Right hindlimb (tissue), 1 donor: ENCODE measurements at regions not wholly inside any gene's neighbourhood (a gene's known extent, or its start where the extent isn't known, plus 50 kb on each side); places are given as distances from the start of the nearest gene placed in this dataset.
"Not testable (repeated sequence)": the region's sequence is repeated elsewhere in the genome, so short reads cannot be mapped to it uniquely, and the experiment has no call there.

ENCODE experiments used
- DNase-seq: peaks from one replicate; pipeline ENCODE4 v3.0.0-alpha.2; 2018

DNA sequence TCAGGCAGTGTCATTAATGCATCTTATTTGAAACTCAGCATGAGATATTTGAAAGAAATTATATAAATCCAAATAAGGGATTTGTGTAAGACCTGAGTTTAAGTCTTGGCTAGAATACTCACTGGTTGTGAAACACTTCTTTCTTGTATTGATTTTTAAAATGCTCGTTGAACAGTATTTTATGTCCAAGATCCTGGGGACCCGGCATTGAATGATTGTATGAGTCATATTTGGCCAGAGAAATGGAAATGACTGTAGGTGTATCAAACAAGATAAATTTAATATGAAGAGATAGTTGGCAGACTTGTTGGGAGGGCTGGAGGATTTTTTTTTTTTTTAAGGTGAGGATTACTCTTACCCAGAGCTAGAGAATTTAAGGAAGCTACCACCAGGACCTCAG lies 606.1 kb upstream of the CPEB2 start:
- no peak for DNase-seq

DNA sequence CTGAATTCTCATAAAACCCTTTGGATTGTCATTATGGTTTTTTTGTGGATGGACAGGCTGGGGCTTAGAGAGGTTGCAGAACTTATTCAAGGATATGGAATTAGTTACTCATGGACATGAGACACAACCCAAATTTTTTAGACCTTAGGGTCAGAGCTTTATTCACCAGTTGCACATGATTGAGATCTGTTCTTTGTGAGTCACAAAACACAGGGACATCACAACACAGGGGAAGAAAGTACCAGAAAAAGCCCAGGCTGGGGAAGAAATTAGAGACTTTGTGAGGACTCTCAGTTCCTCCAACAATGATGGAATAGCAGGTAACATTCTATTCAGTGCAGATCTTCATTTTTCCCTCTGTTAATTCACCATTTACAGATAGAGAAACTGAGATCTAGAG lies 602.4 kb upstream of the CPEB2 start:
- DNase-seq = no peak

DNA sequence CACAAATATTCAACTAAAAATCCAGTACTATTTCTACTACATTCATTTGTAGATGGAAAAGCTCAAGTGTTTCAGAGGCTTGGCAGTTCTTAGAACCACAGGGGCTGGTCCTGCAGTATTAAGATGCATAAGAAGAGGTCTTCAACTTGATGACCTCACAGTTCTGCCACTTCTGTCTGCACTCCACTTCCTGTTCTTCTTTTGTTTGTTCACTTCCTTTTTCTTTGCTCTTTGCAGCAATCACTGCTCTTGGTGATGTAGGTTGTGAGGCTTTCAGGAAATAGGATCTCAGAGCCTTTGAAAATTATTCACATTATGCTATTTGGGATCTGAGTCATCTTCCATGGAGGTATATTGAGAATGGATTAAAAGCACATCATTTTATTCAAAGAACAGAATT lies 602.0 kb upstream of the CPEB2 start:
- no peak for DNase-seq

DNA sequence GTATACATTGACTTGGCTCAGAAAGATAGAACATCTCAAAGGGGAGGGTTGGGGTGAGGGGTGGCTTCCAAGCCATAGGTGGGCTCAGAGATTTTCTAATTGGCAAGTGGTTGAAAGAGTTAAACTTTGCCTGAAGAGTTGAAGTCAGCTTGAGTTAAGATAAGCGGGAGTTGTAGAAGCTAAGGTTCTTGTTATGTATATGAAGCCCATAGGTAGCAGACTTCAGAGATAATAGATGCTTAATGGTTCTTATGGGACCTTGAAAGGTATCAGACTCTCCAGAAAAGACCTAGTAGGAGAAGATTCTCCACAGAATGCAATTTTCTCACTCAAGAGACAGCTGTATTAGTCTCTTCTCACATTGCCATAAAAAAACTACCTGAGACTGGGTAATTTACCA lies 599.1 kb upstream of the CPEB2 start:
- DNase-seq = no peak

DNA sequence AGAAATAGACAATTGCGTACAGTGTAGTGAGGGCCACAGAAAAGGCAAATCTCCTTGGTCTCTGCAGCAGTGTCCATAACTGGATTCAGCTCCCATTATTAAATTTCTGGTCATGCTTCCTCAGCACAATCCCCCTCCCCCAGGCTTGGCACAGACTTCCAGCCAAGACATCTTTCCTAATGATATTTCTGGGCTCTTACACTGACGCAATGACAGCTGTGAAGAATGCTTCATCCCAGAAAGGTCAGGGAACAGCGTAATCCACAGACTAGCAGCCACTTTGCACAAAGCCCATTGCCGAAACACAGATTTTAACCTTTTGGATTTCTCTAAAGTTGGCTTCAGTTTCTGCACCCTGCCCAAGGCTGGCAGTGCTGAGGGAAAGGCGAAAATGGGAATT lies 597.6 kb upstream of the CPEB2 start:
- no peak for DNase-seq

DNA sequence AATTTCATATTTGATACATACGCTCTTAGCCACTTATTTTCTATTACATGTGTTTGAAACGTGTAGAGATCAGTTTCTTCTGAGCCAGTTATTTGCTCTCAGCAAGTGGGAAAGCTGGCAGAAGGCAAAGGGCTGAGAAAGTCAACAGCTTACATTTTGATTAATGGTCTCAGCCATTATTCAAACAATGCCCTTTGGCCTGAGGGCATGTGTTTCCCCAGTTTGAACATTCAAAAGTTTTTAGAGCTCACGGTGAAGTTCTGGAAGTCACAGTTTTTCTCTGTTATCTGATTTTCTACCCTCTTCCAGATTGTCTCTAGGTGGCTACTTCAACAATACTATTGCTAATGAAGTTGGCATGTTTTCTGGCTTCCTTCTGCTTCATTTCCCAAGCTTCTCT lies 591.8 kb upstream of the CPEB2 start:
- DNase-seq = no peak

DNA sequence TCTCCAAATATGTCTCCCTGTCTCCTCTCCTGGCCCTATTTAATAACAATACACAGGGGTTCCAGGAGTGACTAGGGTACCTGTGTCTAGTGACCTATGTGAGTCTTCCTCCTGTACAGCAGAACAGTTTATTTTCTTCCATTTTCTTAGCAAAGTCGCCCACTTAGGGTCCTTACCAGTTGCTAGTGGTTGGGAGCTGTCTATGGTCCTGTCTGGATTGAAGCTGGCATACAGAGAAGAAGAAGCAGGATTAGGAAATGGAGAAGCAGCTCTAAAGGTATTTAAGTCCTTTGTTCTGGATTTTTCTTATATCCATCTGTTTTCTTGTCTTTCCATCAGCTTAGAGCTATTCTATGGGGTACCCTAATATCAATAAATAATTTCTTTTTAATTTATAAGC lies 587.1 kb upstream of the CPEB2 start:
- no peak for DNase-seq

DNA sequence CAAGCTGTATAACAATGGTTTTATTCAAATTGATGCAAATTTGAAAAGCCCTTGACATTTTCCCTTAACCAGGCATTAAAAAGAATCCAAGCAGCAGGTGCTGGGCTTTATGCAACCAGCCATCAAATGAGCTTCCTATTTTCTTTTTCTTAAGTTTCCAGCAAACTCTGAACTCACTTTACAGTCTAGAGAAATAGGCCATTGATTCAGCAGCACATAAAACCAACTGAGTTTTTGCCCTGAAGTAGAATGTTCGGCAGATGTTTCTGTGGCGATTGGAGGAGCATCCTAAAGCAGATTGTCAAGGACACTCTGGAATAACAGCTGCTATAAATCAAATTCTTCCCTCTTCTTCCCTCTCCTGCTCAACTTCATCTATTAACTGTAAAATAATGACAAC lies 582.8 kb upstream of the CPEB2 start:
- DNase-seq = no peak

DNA sequence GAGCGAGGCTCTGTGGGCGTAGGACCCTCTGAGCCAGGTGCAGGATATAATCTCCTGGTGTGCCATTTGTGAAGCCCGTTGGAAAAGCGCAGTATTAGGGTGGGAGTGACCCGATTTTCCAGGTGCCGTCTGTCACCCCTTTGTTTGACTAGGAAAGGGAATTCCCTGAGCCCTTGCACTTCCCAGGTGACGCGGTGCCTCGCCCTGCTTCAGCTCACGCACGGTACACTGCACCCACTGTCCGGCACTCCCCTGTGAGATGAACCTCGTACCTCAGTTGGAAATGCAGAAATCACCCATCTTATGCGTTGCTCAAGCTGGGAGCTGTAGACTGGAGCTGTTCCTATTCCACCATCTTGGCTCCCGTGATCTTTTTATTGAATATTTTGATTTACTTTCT lies 576.0 kb upstream of the CPEB2 start:
- DNase-seq = not testable (repeated sequence)

DNA sequence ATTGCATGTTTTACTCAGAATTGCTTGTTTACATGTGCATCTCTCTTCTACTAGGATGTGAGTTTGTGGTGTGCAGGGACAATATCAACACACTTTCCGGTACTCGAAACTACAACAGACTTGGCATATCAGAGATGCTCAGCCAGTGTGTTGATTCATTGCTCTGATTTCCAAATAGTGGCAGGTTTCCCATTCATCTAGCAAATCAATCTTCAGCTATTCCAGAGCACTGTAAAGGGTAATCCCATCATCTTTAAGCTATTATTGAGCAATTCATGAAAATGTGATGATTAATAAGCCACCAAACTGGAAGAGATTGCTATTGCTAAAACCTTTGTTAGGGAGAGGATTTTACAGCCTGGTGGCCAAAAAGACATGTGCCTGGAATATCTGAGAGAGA lies 574.2 kb upstream of the CPEB2 start:
- no peak for DNase-seq

DNA sequence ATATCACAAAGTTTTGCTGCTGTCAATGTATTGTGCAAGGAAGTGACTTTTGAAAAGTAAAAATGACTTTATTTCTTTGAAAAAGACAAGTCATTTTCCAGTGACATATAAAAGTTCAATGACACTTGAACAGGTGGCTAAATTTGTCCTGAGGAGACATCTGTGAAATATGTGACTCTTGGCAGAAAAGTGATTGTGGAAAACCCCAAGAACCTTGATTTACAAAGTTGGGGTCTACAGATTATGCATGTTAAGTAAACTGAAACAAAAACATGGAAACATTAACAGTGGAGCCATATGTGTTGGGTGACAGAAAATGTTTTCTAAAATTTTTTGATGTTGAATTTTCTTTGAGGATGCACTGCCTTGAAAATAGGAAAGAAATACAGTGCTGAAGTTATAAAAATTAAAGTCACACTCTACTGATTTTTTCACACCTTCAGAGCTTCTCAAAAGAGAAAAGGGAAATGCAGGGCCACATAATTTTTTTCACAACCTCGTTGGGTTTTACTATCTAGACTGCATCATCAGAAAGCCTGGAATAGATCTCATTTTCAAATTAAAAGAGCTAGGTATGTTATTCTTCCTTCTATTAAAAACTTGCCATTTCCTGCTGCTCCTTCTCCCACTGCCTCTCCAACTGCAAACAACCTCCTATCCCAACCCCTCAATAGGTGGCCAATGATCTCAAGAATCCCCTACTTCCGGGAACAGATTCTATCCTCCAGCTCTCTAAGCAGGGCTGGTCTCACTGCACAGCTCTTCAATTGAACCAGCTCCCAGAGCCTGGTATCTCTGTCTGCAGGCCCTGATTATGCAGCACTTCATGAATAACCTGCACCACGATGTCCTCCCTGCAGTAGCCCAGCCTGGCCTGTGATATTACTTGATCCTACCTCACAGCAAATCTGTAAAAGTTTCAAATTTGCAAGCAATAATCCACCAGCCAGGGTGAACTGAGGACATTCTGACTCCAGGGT lies 570.8 kb upstream of the CPEB2 start:
- DNase-seq = no peak

DNA sequence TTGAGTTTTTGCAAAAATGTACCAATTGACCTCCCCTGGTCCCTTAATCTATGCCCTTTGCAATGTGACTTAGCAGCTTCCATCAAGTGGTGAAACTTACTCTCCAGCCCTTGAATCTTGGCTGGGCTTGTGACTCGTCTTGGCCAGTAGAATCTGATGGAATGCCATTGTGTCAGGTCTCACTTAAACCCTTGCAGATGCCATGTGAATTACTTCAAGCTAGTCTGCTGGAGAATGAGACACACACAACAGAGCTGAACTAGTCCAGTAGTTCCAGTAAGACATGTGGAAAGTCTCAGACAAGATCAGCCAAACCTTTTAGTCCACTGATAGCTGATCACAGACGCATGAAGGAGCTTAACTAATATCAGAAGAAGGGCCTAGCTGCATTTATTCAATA lies 567.8 kb upstream of the CPEB2 start:
- no peak for DNase-seq

DNA sequence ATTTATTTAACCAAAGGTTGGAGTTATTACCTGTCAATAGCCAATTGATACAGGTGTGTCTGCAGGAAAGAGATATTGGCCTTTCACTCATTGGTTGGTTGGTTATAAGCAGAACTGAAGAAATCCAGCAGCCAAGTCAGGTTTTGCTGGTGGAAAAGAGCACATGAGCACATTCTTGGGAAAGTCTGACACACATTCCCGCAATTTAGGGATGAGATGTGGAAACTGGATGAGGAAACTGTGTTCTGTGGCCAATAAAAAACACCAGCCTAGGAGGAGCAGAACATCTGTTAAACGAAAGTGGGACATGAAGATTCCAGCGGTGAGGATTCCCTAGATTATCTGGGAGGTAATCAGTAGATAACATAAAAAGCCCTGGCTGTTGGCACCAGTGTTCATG lies 567.4 kb upstream of the CPEB2 start:
- DNase-seq = no peak

DNA sequence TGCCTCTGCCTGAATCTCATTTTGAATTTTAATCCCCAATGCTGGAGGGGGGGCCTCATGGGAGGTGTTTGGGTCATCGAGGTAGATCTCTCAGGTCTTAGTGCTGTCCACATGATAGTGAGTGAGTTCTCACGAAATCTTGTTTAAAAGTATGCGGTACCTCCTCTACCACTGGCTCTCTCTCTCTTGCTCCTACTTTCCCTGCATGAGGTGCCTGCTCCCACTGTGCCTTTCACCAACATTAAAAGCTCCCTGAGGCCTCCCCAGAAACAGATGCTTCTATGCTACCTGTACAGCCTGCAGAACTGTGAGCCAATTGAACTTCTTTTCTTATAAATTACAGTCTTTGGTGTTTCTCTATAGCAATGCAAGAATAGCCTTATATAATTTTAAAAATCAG lies 560.7 kb upstream of the CPEB2 start:
- no peak for DNase-seq

DNA sequence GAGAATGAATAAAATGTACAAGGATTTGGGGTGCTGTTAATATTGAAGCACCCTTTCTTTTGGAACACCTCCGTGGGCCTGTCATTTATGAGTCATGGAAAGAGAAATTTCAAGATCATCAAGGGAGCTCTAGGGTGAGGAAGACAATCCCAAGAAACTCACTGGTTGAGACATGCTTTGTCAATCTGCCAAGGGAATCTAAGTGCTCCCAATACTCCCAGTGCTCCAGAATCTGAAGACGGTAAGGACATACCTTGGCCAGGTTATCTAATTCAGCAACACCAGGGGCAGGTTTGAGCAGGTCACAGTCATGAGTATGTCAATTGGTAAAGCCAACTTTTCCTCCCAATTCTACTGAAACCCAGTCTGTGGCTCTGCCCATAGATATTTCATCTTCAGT lies 556.4 kb upstream of the CPEB2 start:
- DNase-seq = no peak

DNA sequence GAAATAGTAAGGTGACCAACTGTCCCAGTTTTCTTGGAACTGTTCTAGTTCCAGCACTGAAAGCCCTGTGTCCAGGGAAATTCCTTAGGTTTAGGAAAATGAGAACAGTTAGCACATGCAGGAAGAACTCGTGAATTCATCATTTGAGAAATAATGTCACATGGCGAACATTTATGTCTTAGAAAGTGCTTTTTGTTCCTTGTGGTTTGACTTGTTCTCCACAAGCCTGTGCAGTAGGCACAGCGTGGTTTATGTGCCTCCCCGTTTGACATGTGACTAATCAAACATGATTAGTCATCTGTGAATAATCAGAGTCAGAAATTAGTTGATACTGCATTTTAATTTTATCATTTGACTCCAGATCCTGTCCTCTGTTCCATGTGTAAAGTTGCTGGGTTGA lies 556.0 kb upstream of the CPEB2 start:
- DNase-seq = no peak

DNA sequence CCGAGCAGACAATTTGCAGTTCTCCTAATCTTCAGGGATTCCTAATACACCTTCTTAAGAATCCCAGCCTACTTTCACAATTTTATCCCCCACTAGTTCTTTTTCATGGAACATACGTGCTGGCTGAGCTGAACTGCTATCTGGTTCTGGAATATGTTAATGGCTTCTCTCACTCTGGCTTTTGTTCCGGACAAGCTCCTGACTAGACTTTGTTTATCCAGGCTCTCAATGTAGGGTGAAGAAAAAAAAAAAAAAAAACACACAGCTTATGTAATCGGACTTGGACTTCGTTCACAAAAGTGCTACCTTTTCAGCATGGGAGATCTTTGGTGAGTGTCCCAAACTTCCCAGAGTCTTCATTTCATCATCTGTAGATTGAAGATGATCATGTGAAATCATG lies 555.4 kb upstream of the CPEB2 start:
- no peak for DNase-seq

DNA sequence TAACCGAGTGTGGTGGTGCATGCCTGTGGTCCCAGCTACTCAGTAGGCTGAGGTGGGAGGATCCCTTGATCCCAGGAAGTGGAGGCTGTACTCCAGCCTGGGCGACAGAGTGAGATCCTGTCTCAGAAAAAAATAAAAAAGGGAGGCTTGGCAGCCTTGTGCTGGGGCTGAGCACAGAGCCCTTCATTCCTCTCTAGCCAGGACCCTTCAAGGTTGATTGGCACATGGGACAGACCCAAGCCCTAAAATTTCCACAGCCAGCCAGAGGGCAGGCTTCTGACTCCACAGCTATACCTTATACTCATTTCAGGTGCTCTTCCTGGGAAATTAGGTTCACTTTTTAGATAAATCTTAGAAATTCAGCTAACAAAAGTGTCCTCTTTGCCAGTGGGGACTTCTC lies 553.0 kb upstream of the CPEB2 start:
- DNase-seq = no peak

DNA sequence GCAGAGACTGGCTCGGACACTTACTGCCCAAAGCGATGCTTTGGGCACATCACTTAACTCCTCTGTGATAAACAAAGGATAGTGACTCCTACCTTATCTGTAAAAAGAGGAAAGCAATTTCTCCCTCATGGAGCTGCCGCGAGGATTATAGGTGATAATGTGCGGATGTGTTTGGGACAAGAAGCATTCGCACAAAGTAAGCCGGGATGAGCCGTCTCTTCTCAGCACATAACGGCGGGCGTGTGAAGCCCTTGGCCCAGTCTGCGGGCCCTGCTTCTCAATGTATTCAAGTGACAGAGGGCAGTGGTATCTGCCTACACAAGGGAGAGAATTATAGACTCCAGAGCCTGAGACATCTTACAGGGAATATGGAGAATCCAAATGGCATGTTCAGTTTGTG lies 550.3 kb upstream of the CPEB2 start:
- no peak for DNase-seq

DNA sequence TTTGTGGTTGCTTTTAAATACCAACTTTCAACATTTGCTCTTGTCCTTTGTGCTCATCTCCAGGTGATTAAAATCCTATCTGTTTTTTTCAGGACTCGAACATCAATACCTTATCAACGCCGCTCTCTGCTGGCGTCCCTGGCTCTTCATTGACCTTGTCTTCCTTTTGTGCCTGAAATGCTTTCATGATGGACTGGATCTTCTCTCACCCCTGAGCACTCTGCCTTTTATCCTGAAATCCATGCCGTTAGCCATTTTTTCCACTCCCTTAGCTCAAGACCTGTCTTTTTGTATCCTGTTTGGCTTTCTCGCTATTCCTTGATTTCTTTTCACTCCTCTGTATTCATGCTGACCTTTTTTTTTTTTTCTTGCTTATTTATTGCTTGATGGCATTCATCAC lies 549.5 kb upstream of the CPEB2 start:
- no peak for DNase-seq

DNA sequence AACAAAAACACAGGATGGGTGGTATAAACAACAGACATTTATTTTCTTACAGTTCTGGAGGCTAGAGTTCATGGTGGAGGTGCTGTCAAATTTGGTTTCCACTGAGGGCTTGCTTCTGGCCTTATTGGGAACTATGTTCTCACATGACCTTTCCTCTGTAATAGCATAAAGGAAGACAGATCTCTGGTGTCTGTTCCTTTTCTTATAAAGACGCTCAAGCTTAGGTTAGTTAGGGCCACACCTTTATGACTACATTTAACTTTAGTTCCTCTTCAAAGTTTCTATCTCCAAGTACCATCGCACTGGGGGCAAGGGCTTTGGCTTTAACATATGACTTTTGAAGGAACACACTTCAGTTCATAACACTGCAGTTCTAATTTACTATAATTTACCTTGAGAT lies 543.8 kb upstream of the CPEB2 start:
- DNase-seq = no peak

DNA sequence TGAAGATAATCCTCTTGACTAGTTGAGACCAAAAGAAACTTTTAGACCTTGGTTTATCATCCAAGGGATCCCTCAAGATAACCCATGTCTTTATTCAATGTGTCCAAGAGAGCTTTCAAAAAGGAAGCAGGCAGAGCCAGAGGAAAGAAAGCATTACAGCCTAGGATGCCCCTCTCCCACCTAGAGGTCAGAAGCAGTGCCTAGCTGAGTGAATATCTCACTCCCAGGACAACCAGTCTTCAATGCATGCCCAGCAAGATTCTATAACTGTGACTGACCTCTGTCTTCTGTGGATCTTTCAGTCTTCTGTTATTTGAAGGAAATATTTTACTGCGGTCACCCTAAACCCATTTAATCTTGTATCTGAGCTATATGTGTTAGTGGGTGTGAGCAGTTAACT lies 537.2 kb upstream of the CPEB2 start:
- no peak for DNase-seq

DNA sequence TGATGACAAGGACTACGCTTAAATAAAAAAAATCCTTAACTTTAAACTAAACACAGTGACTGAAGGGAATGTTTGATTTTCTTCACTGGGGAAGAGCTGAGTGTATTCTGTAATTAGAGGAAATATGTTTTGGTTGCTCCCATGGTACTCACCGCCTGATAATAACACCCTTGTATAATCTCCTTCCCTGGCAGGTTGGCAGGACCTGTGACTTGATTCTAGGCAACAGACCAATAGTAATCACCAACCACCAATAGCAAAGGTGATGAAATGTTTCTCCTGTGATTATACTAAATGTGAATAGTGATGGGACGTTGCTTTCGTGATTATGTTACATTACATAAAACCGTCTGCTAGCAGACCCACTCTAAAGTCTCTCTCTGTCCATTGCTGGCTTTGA lies 536.8 kb upstream of the CPEB2 start:
- no peak for DNase-seq

DNA sequence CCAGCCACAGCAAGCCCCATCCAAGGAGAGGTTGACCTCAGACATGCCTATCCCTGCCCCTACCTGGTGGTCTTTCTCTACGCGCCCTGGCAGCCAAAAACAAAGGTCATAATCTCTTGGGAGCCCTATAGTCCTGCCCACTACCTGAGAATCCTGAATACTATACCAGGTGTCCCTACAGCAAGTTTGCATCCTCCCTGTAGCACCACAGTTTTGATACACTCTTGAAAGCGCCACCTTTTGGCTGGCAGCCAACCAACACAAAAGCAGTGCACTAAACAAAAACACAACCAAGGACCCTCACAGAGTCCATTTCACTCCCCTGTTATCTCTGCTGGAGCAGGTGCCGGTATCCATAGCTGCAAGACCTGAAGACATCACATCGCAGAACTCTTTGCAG lies 523.8 kb upstream of the CPEB2 start:
- no peak for DNase-seq

DNA sequence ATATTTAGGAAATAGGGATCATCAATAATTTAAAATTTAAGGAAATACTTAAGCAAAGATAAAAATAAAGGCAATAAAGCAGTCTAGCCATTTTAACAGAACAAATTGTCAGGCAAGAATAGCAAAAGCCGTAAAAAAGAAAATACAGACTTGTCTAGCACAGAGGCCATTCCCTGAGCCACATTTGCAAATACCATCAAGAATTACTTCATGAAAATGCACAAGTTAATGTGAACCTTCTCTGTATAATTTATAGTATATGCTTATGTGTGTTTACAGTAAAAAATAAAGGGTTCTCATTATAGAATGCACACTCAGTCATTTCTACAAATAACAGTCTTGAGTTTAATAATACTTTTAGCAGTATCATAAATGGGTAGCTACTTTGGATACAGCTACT lies 505.9 kb upstream of the CPEB2 start:
- no peak for DNase-seq
